Upper lobe of right lung (tissue), 1 donor: ENCODE measurements at regions not wholly inside any gene's neighbourhood (a gene's known extent, or its start where the extent isn't known, plus 50 kb on each side); places are given as distances from the start of the nearest gene placed in this dataset.
"Not testable (repeated sequence)": the region's sequence is repeated elsewhere in the genome, so short reads cannot be mapped to it uniquely, and the experiment has no call there.

Experiments used
- ATAC-seq: fragments of 200-7000 bp; cut with Tn5 transposase; one replicate; pipeline ENCODE4 v1.9.1; 2020; ENCODE audit warnings: mild to moderate bottlenecking, moderate library complexity
- DNase-seq: peaks from one replicate; pipeline ENCODE4 v3.0.0-alpha.2; 2020
- H3K27ac ChIP-seq: fragments of 200-600 bp; one replicate; pipeline ENCODE4 v1.8.0; 2022
- H3K27me3 ChIP-seq: fragments of 200-600 bp; one replicate; pipeline ENCODE4 v1.8.0; 2022; ENCODE audit warnings: mild to moderate bottlenecking
- H3K36me3 ChIP-seq: fragments of 200-600 bp; one replicate; pipeline ENCODE4 v1.8.0; 2022
- H3K4me1 ChIP-seq: fragments of 200-600 bp; one replicate; pipeline ENCODE4 v1.8.0; 2022
- H3K4me3 ChIP-seq: fragments of 200-600 bp; one replicate; pipeline ENCODE4 v1.8.0; 2022; ENCODE audit warnings: mild to moderate bottlenecking
- H3K9me3 ChIP-seq: fragments of 200-600 bp; one replicate; pipeline ENCODE4 v1.8.0; 2022
- intact Hi-C: fragments of 100-400 bp; cut with DNase I; formaldehyde crosslinking; loops from one replicate; pipeline ENCODE4 v1.11.0; 2022
- TF ChIP-seq, protein P1 (sequence below): fragments of 200-600 bp; IDR thresholded peaks from one replicate; pipeline ENCODE4 v1.8.0; 2022; ENCODE audit warnings: antibody characterized with exemption
- donor health status: DM: no; HTN: yes; CAD: no; lungs with severe emphysema.

DNA sequence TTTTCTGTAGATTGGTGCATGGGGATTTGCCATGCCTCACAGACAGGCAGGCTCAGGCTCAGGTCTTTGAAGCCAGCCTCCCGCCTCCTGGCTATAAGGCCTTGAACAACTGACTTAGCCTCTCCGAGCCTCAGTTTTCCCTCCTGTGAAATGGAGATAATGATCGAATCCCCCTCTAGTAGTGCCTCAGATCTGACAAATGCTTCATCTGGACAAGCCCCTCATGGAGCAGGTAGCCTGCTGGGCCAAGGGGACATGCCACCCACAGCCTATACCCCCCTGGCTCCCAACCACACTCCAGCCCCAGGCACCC lies 68.1 kb upstream of the LCTL start:
- Histone ChIP-seq H3K4me3 (no peak overlapping the region), H3K36me3 (no peaks in the 10 kb centered on the region), H3K9me3 (no peaks in the 10 kb centered on the region), H3K4me1 (no peaks in the 10 kb centered on the region), H3K27ac (peak overlapping the region; percentile 30), H3K27me3 (no peaks in the 10 kb centered on the region)
- intact Hi-C loops = no loop called here
- DNase-seq (no peak), ATAC-seq (no peak)
- TF ChIP-seq, protein P1, sequence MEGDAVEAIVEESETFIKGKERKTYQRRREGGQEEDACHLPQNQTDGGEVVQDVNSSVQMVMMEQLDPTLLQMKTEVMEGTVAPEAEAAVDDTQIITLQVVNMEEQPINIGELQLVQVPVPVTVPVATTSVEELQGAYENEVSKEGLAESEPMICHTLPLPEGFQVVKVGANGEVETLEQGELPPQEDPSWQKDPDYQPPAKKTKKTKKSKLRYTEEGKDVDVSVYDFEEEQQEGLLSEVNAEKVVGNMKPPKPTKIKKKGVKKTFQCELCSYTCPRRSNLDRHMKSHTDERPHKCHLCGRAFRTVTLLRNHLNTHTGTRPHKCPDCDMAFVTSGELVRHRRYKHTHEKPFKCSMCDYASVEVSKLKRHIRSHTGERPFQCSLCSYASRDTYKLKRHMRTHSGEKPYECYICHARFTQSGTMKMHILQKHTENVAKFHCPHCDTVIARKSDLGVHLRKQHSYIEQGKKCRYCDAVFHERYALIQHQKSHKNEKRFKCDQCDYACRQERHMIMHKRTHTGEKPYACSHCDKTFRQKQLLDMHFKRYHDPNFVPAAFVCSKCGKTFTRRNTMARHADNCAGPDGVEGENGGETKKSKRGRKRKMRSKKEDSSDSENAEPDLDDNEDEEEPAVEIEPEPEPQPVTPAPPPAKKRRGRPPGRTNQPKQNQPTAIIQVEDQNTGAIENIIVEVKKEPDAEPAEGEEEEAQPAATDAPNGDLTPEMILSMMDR = no peak

DNA sequence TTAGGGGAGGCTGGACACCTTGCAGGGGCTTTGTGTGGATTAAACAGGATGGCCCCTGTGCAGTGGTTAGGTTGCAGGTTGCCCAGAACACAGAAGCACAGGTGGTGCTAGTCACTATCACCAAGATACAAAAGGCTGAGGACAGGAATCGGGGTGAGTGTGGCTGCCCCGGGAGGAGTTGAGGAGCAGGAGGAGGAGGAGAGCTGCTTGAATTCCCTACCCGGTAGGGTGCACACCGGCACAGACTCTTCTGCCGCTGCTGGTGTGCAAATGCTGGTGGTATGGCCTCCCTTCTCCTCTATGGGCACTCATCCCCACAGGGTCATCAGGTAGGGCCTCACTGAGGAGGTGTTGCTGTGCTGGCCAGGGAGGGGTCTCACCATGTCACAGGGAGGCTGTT lies 67.5 kb upstream of the SMAD6 start:
- TF ChIP-seq, protein P1 = no peak
- no peak for DNase-seq
- intact Hi-C loops = no loop called here
- Histone ChIP-seq H3K27me3 (no peaks in the 10 kb centered on the region), H3K9me3 (no peaks in the 10 kb centered on the region), H3K36me3 (no peaks in the 10 kb centered on the region), H3K4me1 (no peaks in the 10 kb centered on the region), H3K27ac (no peak overlapping the region), H3K4me3 (no peak overlapping the region)
- ATAC-seq = no peak

DNA sequence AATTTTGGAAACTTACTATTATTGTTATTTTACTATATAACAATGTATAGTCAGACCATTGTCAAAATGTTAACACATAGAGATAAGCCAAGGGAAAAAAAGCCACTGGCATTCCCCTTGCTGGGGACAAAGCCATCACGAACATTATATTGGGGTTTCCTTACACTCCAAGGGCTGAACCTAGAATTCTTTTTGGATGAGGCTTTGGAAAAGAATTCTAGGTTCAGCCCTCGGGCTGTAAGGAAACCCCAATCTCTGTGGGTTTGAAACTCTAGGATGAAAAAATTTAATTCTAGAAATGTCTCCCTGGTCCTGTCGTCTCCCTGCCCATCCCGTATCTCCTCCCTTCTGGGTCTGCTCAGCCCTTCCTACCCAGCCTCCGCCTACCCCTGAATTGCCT lies 67.0 kb upstream of the SMAD6 start:
- TF ChIP-seq, protein P1 = no peak
- H3K4me3 ChIP-seq = no peak overlapping the region
- intact Hi-C loops = no loop called here

DNA sequence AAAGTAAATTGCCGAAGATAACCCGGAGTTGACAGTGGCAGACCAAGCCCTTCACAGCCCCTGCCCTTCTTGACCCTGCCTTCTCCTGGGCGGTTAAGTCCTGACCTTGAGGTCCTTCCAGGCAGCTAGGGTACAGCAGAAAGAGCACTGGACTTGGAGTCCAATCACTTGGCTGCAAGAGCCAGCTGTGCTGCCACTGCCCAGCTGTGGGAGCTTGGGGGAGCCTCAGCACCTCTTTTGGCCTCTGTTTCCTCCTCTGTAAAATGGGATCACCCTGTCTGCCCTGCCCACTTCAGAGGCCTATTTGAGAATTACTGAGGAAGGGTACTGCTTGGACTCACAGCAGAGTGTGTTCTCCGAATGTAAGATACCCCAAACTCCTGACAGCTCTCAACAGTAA lies 66.2 kb upstream of the SMAD6 start:
- Histone ChIP-seq H3K36me3 (no peaks in the 10 kb centered on the region), H3K4me1 (no peaks in the 10 kb centered on the region), H3K9me3 (no peaks in the 10 kb centered on the region), H3K27ac (no peak overlapping the region), H3K27me3 (no peaks in the 10 kb centered on the region), H3K4me3 (no peak overlapping the region)
- no peak for ATAC-seq
- intact Hi-C loops = no loop called here
- DNase-seq = no peak
- TF ChIP-seq, protein P1 = no peak

More for the DNA sequence above, 67.0 kb upstream of the SMAD6 start:
- Histone ChIP-seq H3K9me3 (no peaks in the 10 kb centered on the region), H3K4me1 (no peaks in the 10 kb centered on the region), H3K27ac (no peak overlapping the region), H3K36me3 (no peaks in the 10 kb centered on the region), H3K27me3 (no peaks in the 10 kb centered on the region)
- no peak for ATAC-seq
- no peak for DNase-seq

DNA sequence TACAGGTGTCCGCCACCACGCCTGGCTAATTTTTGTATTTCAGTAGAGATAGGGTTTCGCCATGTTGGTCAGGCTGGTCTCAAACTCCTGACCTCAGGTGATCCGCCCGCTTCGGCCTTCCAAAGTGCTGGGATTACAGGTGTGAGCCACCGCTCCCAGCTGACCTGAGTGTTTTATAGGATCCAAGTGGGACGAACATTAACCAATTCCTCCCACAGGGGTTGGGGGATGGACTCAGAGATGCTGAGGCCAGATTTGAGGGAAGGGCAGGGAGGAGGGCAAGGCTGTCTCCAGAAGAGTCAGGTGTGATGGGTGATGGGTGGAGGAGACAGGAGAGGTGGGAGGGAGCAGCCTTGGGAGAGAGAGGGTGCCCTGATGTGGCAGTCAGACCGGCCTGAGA lies 65.0 kb upstream of the SMAD6 start:
- H3K27ac ChIP-seq, H3K4me1 ChIP-seq, H3K36me3 ChIP-seq, intact Hi-C loops, ATAC-seq, H3K4me3 ChIP-seq, DNase-seq, H3K9me3 ChIP-seq, H3K27me3 ChIP-seq: not testable (repeated sequence)

DNA sequence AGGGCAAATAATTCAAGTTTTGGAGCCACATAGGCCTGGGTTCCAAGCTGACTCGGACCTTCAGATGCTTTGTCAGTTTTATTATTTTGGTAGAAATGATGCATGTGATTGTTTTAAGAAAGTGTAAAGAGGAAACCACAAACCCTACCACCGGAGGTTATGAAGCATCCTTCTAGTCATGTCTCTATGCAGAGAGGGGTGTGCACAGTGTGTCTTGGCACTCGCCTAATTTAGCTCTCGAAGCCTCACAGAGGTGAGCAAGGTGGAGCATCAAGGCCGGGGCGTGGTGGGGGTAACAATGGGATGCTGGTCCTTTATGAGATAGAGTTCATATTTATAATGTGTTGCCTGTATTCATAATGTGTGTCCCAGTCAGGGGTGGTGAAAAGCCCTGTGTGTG lies 63.7 kb upstream of the SMAD6 start:
- intact Hi-C loops = no loop called here
- H3K27ac ChIP-seq = no peak overlapping the region

More for the DNA sequence above, 63.7 kb upstream of the SMAD6 start:
- H3K36me3 ChIP-seq = no peaks in the 10 kb centered on the region
- H3K4me1 ChIP-seq = no peaks in the 10 kb centered on the region
- H3K4me3 ChIP-seq = no peak overlapping the region
- ATAC-seq = no peak
- no peaks in the 10 kb centered on the region for H3K9me3 ChIP-seq
- DNase-seq = no peak
- no peaks in the 10 kb centered on the region for H3K27me3 ChIP-seq
- TF ChIP-seq, protein P1 = no peak
